PC-3 (cell line): ENCODE measurements at regions not wholly inside any gene's neighbourhood (a gene's known extent, or its start where the extent isn't known, plus 50 kb on each side); places are given as distances from the start of the nearest gene placed in this dataset.

Experiments
- ATAC-seq: fragments of 200-7000 bp; cut with Tn5 transposase; 2 replicates; pipeline ENCODE4 v1.9.1; 2020; ENCODE audit warnings: mild to moderate bottlenecking, moderate library complexity
- BruUV-seq: library from RNA; stranded (reverse); fragments of 400-500 nt; replicated peaks from 2 replicates; lab custom pipeline; 2021; lab: Mats Ljungman, UMichigan
- CTCF ChIA-PET: fragments of 300-600 bp; sonication (Branson Sonifier 250); formaldehyde crosslinking; loops from one replicate; lab custom pipeline; 2022; ENCODE audit warnings: antibody characterized with exemption; lab: Charles Lee
- POLR2A ChIA-PET: fragments of 300-600 bp; sonication (Branson Sonifier 250); formaldehyde crosslinking; loops from one replicate; lab custom pipeline; 2022; ENCODE audit warnings: antibody characterized with exemption; ENCODE audit not compliant: unreplicated experiment; lab: Charles Lee
- DNase-seq: peaks from one replicate; pipeline ENCODE4 v3.0.0-alpha.2; 2015
- H2AFZ ChIP-seq: fragments of 300-600 bp; sonication (generic); 2 replicates; pipeline ENCODE4 v1.6.0; 2016; ENCODE audit warnings: antibody characterized with exemption, low read length
- H3F3A ChIP-seq: fragments of 300-600 bp; sonication (generic); one replicate; pipeline ENCODE4 v1.6.0; 2017; ENCODE audit warnings: antibody characterized with exemption, low read length, control low read depth, mild to moderate bottlenecking; ENCODE audit not compliant: unreplicated experiment
- H3K27ac ChIP-seq: fragments of 300-600 bp; sonication (generic); 2 replicates; pipeline ENCODE4 v1.5.1; 2016; ENCODE audit warnings: mild to moderate bottlenecking, low read length
- H3K27me3 ChIP-seq: fragments of 300-600 bp; sonication (generic); 2 replicates; pipeline ENCODE4 v1.6.1; 2016; ENCODE audit warnings: low read length, mixed read lengths
- H3K36me3 ChIP-seq: fragments of 300-600 bp; sonication (generic); 2 replicates; pipeline ENCODE4 v1.6.1; 2016; ENCODE audit warnings: low read depth, mixed run types, low read length, mixed read lengths
- H3K4me1 ChIP-seq: fragments of 300-600 bp; sonication (generic); 2 replicates; pipeline ENCODE4 v1.5.1; 2016; ENCODE audit warnings: low read length; ENCODE audit not compliant: insufficient read depth
- H3K4me2 ChIP-seq: fragments of 300-600 bp; sonication (generic); 2 replicates; pipeline ENCODE4 v1.6.0; 2016; ENCODE audit warnings: low read length
- H3K4me3 ChIP-seq: fragments of 300-600 bp; sonication (generic); 2 replicates; pipeline ENCODE4 v1.5.1; 2016; ENCODE audit warnings: mild to moderate bottlenecking, low read length, mixed read lengths
- H3K79me2 ChIP-seq: fragments of 300-600 bp; sonication (generic); 2 replicates; pipeline ENCODE4 v1.6.1; 2017; ENCODE audit warnings: low read length, mixed read lengths
- H3K9ac ChIP-seq: fragments of 300-600 bp; sonication (generic); 2 replicates; pipeline ENCODE4 v1.6.0; 2016; ENCODE audit warnings: mild to moderate bottlenecking, low read length
- H3K9me2 ChIP-seq: fragments of 300-600 bp; sonication (generic); replicated peaks from 2 replicates; pipeline ENCODE4 v1.6.1; 2016; ENCODE audit warnings: mixed run types, low read length, mixed read lengths
- H3K9me3 ChIP-seq: fragments of 300-600 bp; sonication (generic); 2 replicates; pipeline ENCODE4 v1.6.1; 2016; ENCODE audit warnings: low read length, mixed read lengths
- H4K20me1 ChIP-seq: fragments of 300-600 bp; sonication (generic); 2 replicates; pipeline ENCODE4 v1.6.1; 2016; ENCODE audit warnings: low read length, mixed read lengths
- CTCF ChIP-seq: fragments of 300-600 bp; sonication (generic); conservative IDR thresholded peaks from 2 replicates; pipeline ENCODE4 v1.5.1; 2017; ENCODE audit warnings: antibody characterized with exemption, low read depth, mild to moderate bottlenecking, low read length
- EZH2 ChIP-seq: fragments of 300-600 bp; sonication (generic); IDR thresholded peaks from one replicate; pipeline ENCODE4 v1.6.1; 2017; ENCODE audit warnings: antibody characterized with exemption, mild to moderate bottlenecking, low read length; ENCODE audit not compliant: unreplicated experiment
- EZH2phosphoT487 ChIP-seq: fragments of 300-600 bp; sonication (generic); IDR thresholded peaks from 2 replicates; pipeline ENCODE4 v1.6.1; 2018; ENCODE audit warnings: mild to moderate bottlenecking, antibody characterized with exemption, low read length, borderline replicate concordance
- intact Hi-C: fragments of 100-400 bp; cut with micrococcal nuclease; formaldehyde crosslinking; loops from 2 replicates; pipeline ENCODE4 v1.9.0; 2023

DNA sequence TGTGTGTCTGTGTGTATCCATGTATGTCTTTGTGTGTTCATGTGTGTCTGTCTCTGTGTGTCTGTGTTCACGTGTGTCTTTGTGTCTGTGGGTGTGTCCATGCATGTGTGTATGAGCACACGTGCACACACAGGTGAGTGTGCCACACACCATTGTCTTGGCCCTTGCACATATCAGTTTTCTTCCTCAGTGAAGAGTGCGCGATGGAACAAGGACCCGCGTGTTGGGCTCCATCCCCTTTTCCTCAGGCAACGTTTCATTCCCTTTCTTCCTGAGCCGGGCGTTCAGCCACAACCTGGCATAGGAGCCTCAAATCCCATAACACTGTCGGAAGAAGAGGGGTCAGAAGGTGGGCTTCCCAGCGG is 74.3 kb downstream of the PTGR3 start:
- Histone ChIP-seq H3K4me3 (no peak overlapping the region), H3F3A (no peaks in the 10 kb centered on the region), H2AFZ (no peak overlapping the region), H3K27me3 (peaks cover 36% of the 10 kb centered on the region), H3K9ac (no peak overlapping the region), H3K9me3 (no peaks in the 10 kb centered on the region), H4K20me1 (no peaks in the 10 kb centered on the region), H3K4me2 (no peak overlapping the region), H3K9me2 (no peaks in the 10 kb centered on the region), H3K79me2 (no peaks in the 10 kb centered on the region), H3K36me3 (no peaks in the 10 kb centered on the region), H3K27ac (no peak overlapping the region), H3K4me1 (peaks cover 8% of the 10 kb centered on the region)
- ChIA-PET CTCF (no interaction called here), POLR2A (no interaction called here)
- no TSS peak for BruUV-seq
- TF ChIP-seq CTCF (no peak), EZH2 (no peak), EZH2phosphoT487 (no peak)
- DNase-seq, result no peak
- ATAC-seq, result no peak
- intact Hi-C loops, result loop anchor here (5.0 kb wide), 1 partner anchor 343 kb away; no protein-coding TSS in a partner anchor

DNA sequence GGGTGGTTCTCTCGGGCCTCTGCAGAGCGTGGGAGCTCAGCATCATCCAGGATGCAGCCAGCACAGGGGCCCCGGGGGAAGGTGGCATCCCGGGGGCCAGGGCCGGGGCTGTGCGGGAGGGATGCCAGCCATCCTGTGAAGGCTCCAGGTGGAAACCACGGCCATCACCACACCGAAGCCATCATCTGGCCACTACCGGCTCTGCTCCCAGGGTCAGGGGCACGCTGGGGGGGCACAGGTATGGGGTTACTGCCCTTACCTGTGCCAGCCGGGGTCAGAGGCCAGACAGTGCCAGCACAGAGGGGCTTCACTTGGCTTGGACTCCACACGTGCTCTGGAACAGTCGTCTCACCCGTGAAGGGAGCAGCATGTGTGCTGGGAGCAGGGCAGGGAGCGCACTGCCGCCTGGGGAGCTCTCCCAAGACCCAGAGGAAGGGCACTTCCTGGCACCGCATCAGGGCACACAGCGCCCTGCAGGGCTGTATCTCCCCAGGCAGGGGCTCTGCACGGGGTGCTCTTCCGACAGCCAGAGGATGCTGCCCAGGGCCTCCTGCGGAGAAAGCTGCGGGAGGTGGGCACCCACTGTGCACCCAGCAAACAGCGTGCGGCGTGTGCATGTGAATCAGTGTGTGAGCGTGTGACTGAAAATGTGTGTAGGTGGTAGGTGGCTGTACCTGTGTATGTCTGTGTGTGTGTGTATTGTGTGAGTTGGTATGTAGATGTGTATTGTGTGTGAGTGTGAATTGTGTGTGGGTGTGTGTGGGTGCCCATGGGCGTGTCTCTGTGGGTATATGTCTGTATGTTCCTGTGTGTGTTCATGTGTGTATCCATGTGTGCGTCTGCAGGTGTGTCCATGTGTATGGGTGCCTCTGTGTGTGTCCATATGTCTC is 75.0 kb downstream of the PTGR3 start:
- Histone ChIP-seq H3K9me2 (no peaks in the 10 kb centered on the region), H3K4me3 (no peak overlapping the region), H3K27me3 (peaks cover 29% of the 10 kb centered on the region), H3K9ac (no peak overlapping the region), H2AFZ (no peak overlapping the region), H3K36me3 (no peaks in the 10 kb centered on the region), H3K4me2 (no peak overlapping the region), H3K79me2 (no peaks in the 10 kb centered on the region), H3F3A (no peaks in the 10 kb centered on the region), H3K27ac (no peak overlapping the region), H3K9me3 (no peaks in the 10 kb centered on the region), H3K4me1 (peaks cover 8% of the 10 kb centered on the region), H4K20me1 (no peaks in the 10 kb centered on the region)
- CTCF ChIA-PET, result no interaction called here
- ATAC-seq (no peak), DNase-seq (no peak)
- intact Hi-C loops, result loop anchor here (5.0 kb wide), 1 partner anchor 343 kb away; no protein-coding TSS in a partner anchor
- no TSS peak for BruUV-seq
- POLR2A ChIA-PET, result no interaction called here
- no peak for TF ChIP-seq EZH2phosphoT487
- no peak for TF ChIP-seq CTCF
- TF ChIP-seq EZH2, result no peak
